DND-41 (cell line): ENCODE measurements at regions not wholly inside any gene's neighbourhood (a gene's known extent, or its start where the extent isn't known, plus 50 kb on each side); places are given as distances from the start of the nearest gene placed in this dataset.

Experiments used
- ATAC-seq: fragments of 200-7000 bp; cut with Tn5 transposase; 3 replicates; pipeline ENCODE4 v1.9.1; 2021; ENCODE audit warnings: low read depth; ENCODE audit not compliant: insufficient read depth
- DNase-seq: peaks from one replicate; pipeline ENCODE4 v3.0.0-alpha.2; 2020
- H2AFZ ChIP-seq: 2 replicates; pipeline ENCODE4 v1.6.0; 2012; ENCODE audit warnings: low read depth, low read length
- H3K27ac ChIP-seq: 2 replicates; pipeline ENCODE4 v1.5.1; 2012; ENCODE audit warnings: low read length, inconsistent platforms
- H3K27me3 ChIP-seq: fragments of 200-600 bp; sonication (generic); 2 replicates; pipeline ENCODE4 v1.6.0; 2012; ENCODE audit warnings: low read length, mild to moderate bottlenecking, inconsistent platforms; ENCODE audit not compliant: insufficient read depth, poor library complexity
- H3K36me3 ChIP-seq: 2 replicates; pipeline ENCODE4 v1.5.1; 2012; ENCODE audit warnings: low read length, inconsistent platforms; ENCODE audit not compliant: insufficient read depth
- H3K4me1 ChIP-seq: 2 replicates; pipeline ENCODE4 v1.5.1; 2012; ENCODE audit warnings: mild to moderate bottlenecking, low read length; ENCODE audit not compliant: insufficient read depth
- H3K4me2 ChIP-seq: 2 replicates; pipeline ENCODE4 v1.6.0; 2012; ENCODE audit warnings: mild to moderate bottlenecking, moderate library complexity, low read length, inconsistent platforms; ENCODE audit not compliant: insufficient read depth
- H3K4me3 ChIP-seq, 2 experiments: fragments of 200-600 bp in 1 of 2; shearing (Covaris generic) in 1 of 2; 2 replicates each; pipeline ENCODE4 v1.5.1; 2012 to 2016; ENCODE audit warnings: inconsistent platforms in 2 of 2, low read length in 2 of 2, mild to moderate bottlenecking in 2 of 2, low read depth in 1 of 2, moderate library complexity in 1 of 2
- H3K79me2 ChIP-seq: 2 replicates; pipeline ENCODE4 v1.6.0; 2012; ENCODE audit warnings: low read length, inconsistent platforms; ENCODE audit not compliant: insufficient read depth
- H3K9ac ChIP-seq: 2 replicates; pipeline ENCODE4 v1.6.0; 2012; ENCODE audit warnings: low read depth, mild to moderate bottlenecking, inconsistent platforms, low read length, moderate library complexity
- H3K9me3 ChIP-seq: 2 replicates; pipeline ENCODE4 v1.5.1; 2012; ENCODE audit warnings: low read length, moderate library complexity, mild to moderate bottlenecking, inconsistent platforms; ENCODE audit not compliant: insufficient read depth, severe bottlenecking
- H4K20me1 ChIP-seq: 2 replicates; pipeline ENCODE4 v1.6.0; 2012; ENCODE audit warnings: low read length; ENCODE audit not compliant: insufficient read depth
- CTCF ChIP-seq: IDR thresholded peaks from 2 replicates; pipeline ENCODE4 v1.5.1; 2012; ENCODE audit warnings: borderline replicate concordance, low read length, moderate library complexity, mild to moderate bottlenecking; ENCODE audit not compliant: poor library complexity, severe bottlenecking; ENCODE audit errors: extremely low read depth
- EZH2 ChIP-seq: IDR thresholded peaks from 3 replicates; pipeline ENCODE4 v1.6.1; 2012; ENCODE audit warnings: borderline replicate concordance, low read depth, mild to moderate bottlenecking, moderate library complexity, low read length, inconsistent platforms; ENCODE audit not compliant: severe bottlenecking

GRCh38 chr15:81069356-81069755 is 64.7 kb upstream of the CFAP161 start:
- H3K36me3 ChIP-seq, result no peaks in the 10 kb centered on the region
- H3K4me3 ChIP-seq, result no peak overlapping the region
- H2AFZ ChIP-seq, result no peak overlapping the region
- H3K27me3 ChIP-seq, result peaks cover 4% of the 10 kb centered on the region
- no peaks in the 10 kb centered on the region for H3K79me2 ChIP-seq
- H3K4me2 ChIP-seq, result no peak overlapping the region
- no peak for DNase-seq
- H3K9ac ChIP-seq, result no peak overlapping the region
- TF ChIP-seq EZH2 (no peak), CTCF (no peak)
- H3K9me3 ChIP-seq, result no peaks in the 10 kb centered on the region
- H4K20me1 ChIP-seq, result no peaks in the 10 kb centered on the region
- no peak for ATAC-seq
- peaks cover 5% of the 10 kb centered on the region for H3K4me1 ChIP-seq
- H3K27ac ChIP-seq, result no peak overlapping the region

- TF ChIP-seq CTCF (no peak), EZH2 (no peak)
- Histone ChIP-seq H3K27me3 (peaks cover under 1% of the 10 kb centered on the region), H3K9ac (no peak overlapping the region), H2AFZ (no peak overlapping the region), H3K4me1 (peaks cover 11% of the 10 kb centered on the region), H4K20me1 (no peaks in the 10 kb centered on the region), H3K36me3 (no peaks in the 10 kb centered on the region), H3K79me2 (no peaks in the 10 kb centered on the region), H3K9me3 (no peaks in the 10 kb centered on the region), H3K4me2 (no peak overlapping the region), H3K27ac (no peak overlapping the region), H3K4me3 (no peak overlapping the region)
- DNase-seq (no peak), ATAC-seq (no peak)
Observed at GRCh38 chr15:81069909-81070308, 64.2 kb upstream of the CFAP161 start.

GRCh38 chr15:81071120-81071519 is 63.0 kb upstream of the CFAP161 start:
- H3K27ac ChIP-seq, result no peak overlapping the region
- TF ChIP-seq EZH2, result no peak
- no peak for TF ChIP-seq CTCF
- H4K20me1 ChIP-seq, result no peaks in the 10 kb centered on the region
- ATAC-seq (no peak), DNase-seq (no peak)
- H2AFZ ChIP-seq, result no peak overlapping the region
- no peaks in the 10 kb centered on the region for H3K9me3 ChIP-seq
- no peak overlapping the region for H3K9ac ChIP-seq
- H3K4me1 ChIP-seq, result peaks cover 23% of the 10 kb centered on the region
- H3K27me3 ChIP-seq, result no peaks in the 10 kb centered on the region
- H3K36me3 ChIP-seq, result no peaks in the 10 kb centered on the region
- H3K79me2 ChIP-seq, result no peaks in the 10 kb centered on the region
- no peak overlapping the region for H3K4me2 ChIP-seq
- H3K4me3 ChIP-seq, result no peak overlapping the region

GRCh38 chr15:81071705-81072104 is 62.4 kb upstream of the CFAP161 start:
- no peak overlapping the region for H3K4me3 ChIP-seq
- ATAC-seq (no peak), DNase-seq (no peak)
- peaks cover 27% of the 10 kb centered on the region for H3K4me1 ChIP-seq
- H3K27me3 ChIP-seq, result no peaks in the 10 kb centered on the region
- H4K20me1 ChIP-seq, result no peaks in the 10 kb centered on the region
- no peak overlapping the region for H3K9ac ChIP-seq
- TF ChIP-seq CTCF (no peak), EZH2 (no peak)
- H3K27ac ChIP-seq, result no peak overlapping the region
- no peak overlapping the region for H3K4me2 ChIP-seq
- no peaks in the 10 kb centered on the region for H3K79me2 ChIP-seq
- no peak overlapping the region for H2AFZ ChIP-seq
- H3K9me3 ChIP-seq, result no peaks in the 10 kb centered on the region
- no peaks in the 10 kb centered on the region for H3K36me3 ChIP-seq
